ENCODE measurements at regions not wholly inside any gene's neighbourhood (a gene's known extent, or its start where the extent isn't known, plus 50 kb on each side); places are given as distances from the start of the nearest gene placed in this dataset.
"Not testable (repeated sequence)": the region's sequence is repeated elsewhere in the genome, so short reads cannot be mapped to it uniquely, and the experiment has no call there.

- H3K27me3 Mint-ChIP-seq (ENCODE audit: unreplicated experiment), result no peaks in the 10 kb centered on the region
- no peaks in the 10 kb centered on the region for H3K36me3 Mint-ChIP-seq (ENCODE audit: unreplicated experiment)
Observed at GRCh38 chr7:119720541-119720940, 552.4 kb upstream of the KCND2 start.

GRCh38 chr7:119724041-119724792 is 548.8 kb upstream of the KCND2 start:
- no peak for DNase-seq (ENCODE audit: extremely low spot score, unreplicated experiment)
- H3K4me3 Mint-ChIP-seq (ENCODE audit: unreplicated experiment), result no peak overlapping the region
- no peaks in the 10 kb centered on the region for H3K9me3 Mint-ChIP-seq (ENCODE audit: unreplicated experiment)
- no peak overlapping the region for H3K27ac Mint-ChIP-seq (ENCODE audit: unreplicated experiment)
- no peaks in the 10 kb centered on the region for H3K36me3 Mint-ChIP-seq (ENCODE audit: unreplicated experiment)
- H3K4me1 Mint-ChIP-seq (ENCODE audit: unreplicated experiment), result peaks cover 28% of the 10 kb centered on the region
- no peak for TF ChIP-seq CTCF (IDR thresholded peaks at IDR 0.05)
- no peaks in the 10 kb centered on the region for H3K27me3 Mint-ChIP-seq (ENCODE audit: unreplicated experiment)

More at GRCh38 chr7:119720541-119720940, 552.4 kb upstream of the KCND2 start:
- Mint-ChIP-seq H3K9me3 (ENCODE audit: unreplicated experiment) (peaks cover 9% of the 10 kb centered on the region), H3K4me1 (ENCODE audit: unreplicated experiment) (peaks cover 41% of the 10 kb centered on the region), H3K4me3 (ENCODE audit: unreplicated experiment) (no peak overlapping the region), H3K27ac (ENCODE audit: unreplicated experiment) (peak overlapping the region; percentile 87)
- DNase-seq (ENCODE audit: extremely low spot score, unreplicated experiment), result no peak
- TF ChIP-seq CTCF (IDR thresholded peaks at IDR 0.05), result no peak

- no peak for TF ChIP-seq CTCF (IDR thresholded peaks at IDR 0.05)
- Mint-ChIP-seq H3K4me3 (ENCODE audit: unreplicated experiment) (no peak overlapping the region), H3K9me3 (ENCODE audit: unreplicated experiment) (no peaks in the 10 kb centered on the region), H3K27ac (ENCODE audit: unreplicated experiment) (no peak overlapping the region), H3K4me1 (ENCODE audit: unreplicated experiment) (peaks cover 2% of the 10 kb centered on the region), H3K36me3 (ENCODE audit: unreplicated experiment) (no peaks in the 10 kb centered on the region), H3K27me3 (ENCODE audit: unreplicated experiment) (no peaks in the 10 kb centered on the region)
- no peak for DNase-seq (ENCODE audit: extremely low spot score, unreplicated experiment)
Observed at GRCh38 chr7:119733127-119733879, 539.7 kb upstream of the KCND2 start.

- no peak for TF ChIP-seq CTCF (IDR thresholded peaks at IDR 0.05)
- H3K4me1 Mint-ChIP-seq (ENCODE audit: unreplicated experiment), result no peaks in the 10 kb centered on the region
- H3K27ac Mint-ChIP-seq (ENCODE audit: unreplicated experiment), result no peak overlapping the region
- no peaks in the 10 kb centered on the region for H3K36me3 Mint-ChIP-seq (ENCODE audit: unreplicated experiment)
- no peak overlapping the region for H3K4me3 Mint-ChIP-seq (ENCODE audit: unreplicated experiment)
- H3K9me3 Mint-ChIP-seq (ENCODE audit: unreplicated experiment), result no peaks in the 10 kb centered on the region
- no peak for DNase-seq (ENCODE audit: extremely low spot score, unreplicated experiment)
- H3K27me3 Mint-ChIP-seq (ENCODE audit: unreplicated experiment), result no peaks in the 10 kb centered on the region
Observed at GRCh38 chr7:119737390-119737789, 535.6 kb upstream of the KCND2 start.

- not testable (repeated sequence) for DNase-seq (ENCODE audit: extremely low spot score, unreplicated experiment); H3K27me3 Mint-ChIP-seq (ENCODE audit: unreplicated experiment); H3K9me3 Mint-ChIP-seq (ENCODE audit: unreplicated experiment); H3K4me3 Mint-ChIP-seq (ENCODE audit: unreplicated experiment); H3K4me1 Mint-ChIP-seq (ENCODE audit: unreplicated experiment); H3K36me3 Mint-ChIP-seq (ENCODE audit: unreplicated experiment); H3K27ac Mint-ChIP-seq (ENCODE audit: unreplicated experiment)
Observed at GRCh38 chr7:119745280-119745679, 527.7 kb upstream of the KCND2 start.
